Gastrocnemius medialis (tissue), 4 donors: ENCODE measurements at regions not wholly inside any gene's neighbourhood (a gene's known extent, or its start where the extent isn't known, plus 50 kb on each side); places are given as distances from the start of the nearest gene placed in this dataset.

Experiments
- POLR2A ChIP-seq, 2 donors: fragments of 450-650 bp; IDR thresholded peaks; one replicate each; pipeline ENCODE4 v1.6.1; 2017; ENCODE audit warnings: antibody characterized with exemption in 2 of 2, mild to moderate bottlenecking in 2 of 2, moderate library complexity in 2 of 2
- TF ChIP-seq, protein P1 (sequence below), 5 experiments: fragments of 450-650 bp in 3 of 5; fragments of 200-600 bp in 2 of 5; sonication (generic) in 2 of 5; IDR thresholded peaks in 4 of 5; conservative IDR thresholded peaks in 1 of 5; 1 replicate in 4 of 5; 2 replicates in 1 of 5; pipeline ENCODE4 v1.5.1; 2016 to 2019; ENCODE audit warnings: antibody characterized with exemption in 5 of 5, mild to moderate bottlenecking in 3 of 5, moderate library complexity in 3 of 5

DNA sequence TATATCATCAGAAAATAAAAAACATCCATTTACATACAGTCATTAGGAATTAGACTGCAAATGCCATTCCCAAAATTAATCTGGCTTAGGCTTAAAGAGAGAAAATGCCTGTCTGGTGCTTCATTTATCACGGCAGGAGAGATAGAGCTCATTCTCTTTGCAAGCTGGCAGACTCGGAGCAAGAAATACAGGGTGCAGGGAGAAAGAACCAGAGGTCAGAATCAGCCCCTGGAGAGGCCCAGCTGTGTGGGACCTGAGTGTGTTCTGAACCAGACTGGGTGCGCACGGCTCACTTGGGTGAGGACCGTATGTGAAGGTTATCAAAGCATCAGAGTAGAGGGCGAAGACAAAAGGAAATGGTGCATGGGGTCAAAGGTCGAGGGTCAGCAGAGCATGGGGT lies 227.8 kb downstream of the ACKR3 start:
- TF ChIP-seq, protein P1, sequence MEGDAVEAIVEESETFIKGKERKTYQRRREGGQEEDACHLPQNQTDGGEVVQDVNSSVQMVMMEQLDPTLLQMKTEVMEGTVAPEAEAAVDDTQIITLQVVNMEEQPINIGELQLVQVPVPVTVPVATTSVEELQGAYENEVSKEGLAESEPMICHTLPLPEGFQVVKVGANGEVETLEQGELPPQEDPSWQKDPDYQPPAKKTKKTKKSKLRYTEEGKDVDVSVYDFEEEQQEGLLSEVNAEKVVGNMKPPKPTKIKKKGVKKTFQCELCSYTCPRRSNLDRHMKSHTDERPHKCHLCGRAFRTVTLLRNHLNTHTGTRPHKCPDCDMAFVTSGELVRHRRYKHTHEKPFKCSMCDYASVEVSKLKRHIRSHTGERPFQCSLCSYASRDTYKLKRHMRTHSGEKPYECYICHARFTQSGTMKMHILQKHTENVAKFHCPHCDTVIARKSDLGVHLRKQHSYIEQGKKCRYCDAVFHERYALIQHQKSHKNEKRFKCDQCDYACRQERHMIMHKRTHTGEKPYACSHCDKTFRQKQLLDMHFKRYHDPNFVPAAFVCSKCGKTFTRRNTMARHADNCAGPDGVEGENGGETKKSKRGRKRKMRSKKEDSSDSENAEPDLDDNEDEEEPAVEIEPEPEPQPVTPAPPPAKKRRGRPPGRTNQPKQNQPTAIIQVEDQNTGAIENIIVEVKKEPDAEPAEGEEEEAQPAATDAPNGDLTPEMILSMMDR (IDR thresholded peaks at IDR 0.05 in 4 of 5, conservative IDR thresholded peaks at IDR 0.05 in 1 of 5), result no peak
- TF ChIP-seq POLR2A (IDR thresholded peaks at IDR 0.05), result no peak
